ENCODE measurements at regions not wholly inside any gene's neighbourhood (a gene's known extent, or its start where the extent isn't known, plus 50 kb on each side); places are given as distances from the start of the nearest gene placed in this dataset.
"Not testable (repeated sequence)": the region's sequence is repeated elsewhere in the genome, so short reads cannot be mapped to it uniquely, and the experiment has no call there.

DNA sequence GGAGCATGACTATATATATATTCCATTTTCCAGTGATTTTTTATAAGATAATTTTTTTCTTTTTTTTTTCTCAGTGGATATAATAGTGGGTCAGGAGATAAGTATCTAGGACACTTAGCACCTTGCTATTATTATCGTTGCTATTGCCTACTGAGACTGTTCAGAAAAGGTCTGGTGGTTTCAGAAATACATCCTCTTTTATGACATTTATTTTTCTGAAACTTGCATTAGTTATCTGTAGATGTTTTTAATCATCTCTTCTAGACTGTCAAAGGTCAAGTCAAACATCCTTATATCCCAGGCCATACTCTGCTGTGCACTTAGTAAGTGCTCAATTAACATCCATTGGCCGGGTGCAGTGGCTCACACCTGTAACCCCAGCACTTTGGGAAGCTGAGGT lies 72.9 kb upstream of the MED14 start:
- H3K27ac ChIP-seq, result no peak overlapping the region
- no peaks in the 10 kb centered on the region for H3K27me3 ChIP-seq
- H3K36me3 ChIP-seq, result no peaks in the 10 kb centered on the region
- H3K4me1 ChIP-seq (ENCODE audit: low read depth), result no peaks in the 10 kb centered on the region
- no peak overlapping the region for H3K4me3 ChIP-seq
- H3K9me3 ChIP-seq (ENCODE audit: low read depth), result no peaks in the 10 kb centered on the region
- TF ChIP-seq, protein P1, sequence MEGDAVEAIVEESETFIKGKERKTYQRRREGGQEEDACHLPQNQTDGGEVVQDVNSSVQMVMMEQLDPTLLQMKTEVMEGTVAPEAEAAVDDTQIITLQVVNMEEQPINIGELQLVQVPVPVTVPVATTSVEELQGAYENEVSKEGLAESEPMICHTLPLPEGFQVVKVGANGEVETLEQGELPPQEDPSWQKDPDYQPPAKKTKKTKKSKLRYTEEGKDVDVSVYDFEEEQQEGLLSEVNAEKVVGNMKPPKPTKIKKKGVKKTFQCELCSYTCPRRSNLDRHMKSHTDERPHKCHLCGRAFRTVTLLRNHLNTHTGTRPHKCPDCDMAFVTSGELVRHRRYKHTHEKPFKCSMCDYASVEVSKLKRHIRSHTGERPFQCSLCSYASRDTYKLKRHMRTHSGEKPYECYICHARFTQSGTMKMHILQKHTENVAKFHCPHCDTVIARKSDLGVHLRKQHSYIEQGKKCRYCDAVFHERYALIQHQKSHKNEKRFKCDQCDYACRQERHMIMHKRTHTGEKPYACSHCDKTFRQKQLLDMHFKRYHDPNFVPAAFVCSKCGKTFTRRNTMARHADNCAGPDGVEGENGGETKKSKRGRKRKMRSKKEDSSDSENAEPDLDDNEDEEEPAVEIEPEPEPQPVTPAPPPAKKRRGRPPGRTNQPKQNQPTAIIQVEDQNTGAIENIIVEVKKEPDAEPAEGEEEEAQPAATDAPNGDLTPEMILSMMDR (IDR thresholded peaks at IDR 0.05; ENCODE audit: low read depth, low read length), result no peak
- DNase-seq (ENCODE audit: low read depth in 1 of 2, low spot score in 1 of 2), result no peak

DNA sequence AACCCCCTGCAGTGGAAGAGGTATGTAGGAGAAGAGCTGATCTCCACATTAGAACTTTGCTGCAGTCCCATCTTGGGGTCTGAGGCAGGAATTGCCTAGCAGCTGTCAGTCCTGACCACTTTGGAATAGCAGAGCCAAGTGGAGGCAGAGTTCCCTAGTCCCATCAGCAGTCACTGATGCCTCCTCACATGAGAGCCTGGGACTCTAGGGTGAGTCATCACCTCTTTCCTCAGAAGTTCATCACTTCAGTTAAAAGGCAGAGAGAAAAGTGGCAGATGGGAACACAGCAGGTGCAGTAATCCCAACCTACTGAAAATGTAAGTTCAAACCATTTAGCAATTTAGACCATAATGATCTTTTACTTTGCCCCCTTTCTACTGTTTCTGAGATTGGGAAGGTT lies 73.9 kb upstream of the MED14 start:
- Histone ChIP-seq H3K36me3 (no peaks in the 10 kb centered on the region), H3K27me3 (no peaks in the 10 kb centered on the region), H3K4me1 (ENCODE audit: low read depth) (no peaks in the 10 kb centered on the region), H3K27ac (no peak overlapping the region), H3K4me3 (no peak overlapping the region), H3K9me3 (ENCODE audit: low read depth) (no peaks in the 10 kb centered on the region)
- TF ChIP-seq, protein P1 (IDR thresholded peaks at IDR 0.05; ENCODE audit: low read depth, low read length), result no peak
- no peak for DNase-seq (ENCODE audit: low read depth in 1 of 2, low spot score in 1 of 2)

DNA sequence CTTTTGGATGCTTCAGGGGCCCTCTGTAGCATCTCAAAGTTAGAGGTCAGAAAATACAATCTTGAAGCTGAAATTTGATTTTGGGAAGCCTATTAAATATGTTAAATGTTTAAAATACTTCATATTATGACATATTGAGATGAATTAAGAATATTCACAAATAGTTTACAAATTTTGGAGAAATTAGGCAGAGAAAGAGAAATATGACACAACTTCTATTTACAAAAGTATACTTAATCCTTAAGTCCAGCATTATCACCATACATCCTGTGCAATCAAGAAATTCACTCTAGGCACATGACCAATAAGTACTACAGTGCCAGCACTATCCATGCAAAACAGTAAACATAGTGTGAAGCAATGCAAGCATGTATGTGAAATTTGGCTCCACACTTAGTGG lies 79.7 kb upstream of the MED14 start:
- H3K36me3 ChIP-seq; H3K27ac ChIP-seq; H3K4me1 ChIP-seq (ENCODE audit: low read depth); DNase-seq (ENCODE audit: low read depth in 1 of 2, low spot score in 1 of 2); H3K4me3 ChIP-seq; H3K27me3 ChIP-seq; H3K9me3 ChIP-seq (ENCODE audit: low read depth): not testable (repeated sequence)

DNA sequence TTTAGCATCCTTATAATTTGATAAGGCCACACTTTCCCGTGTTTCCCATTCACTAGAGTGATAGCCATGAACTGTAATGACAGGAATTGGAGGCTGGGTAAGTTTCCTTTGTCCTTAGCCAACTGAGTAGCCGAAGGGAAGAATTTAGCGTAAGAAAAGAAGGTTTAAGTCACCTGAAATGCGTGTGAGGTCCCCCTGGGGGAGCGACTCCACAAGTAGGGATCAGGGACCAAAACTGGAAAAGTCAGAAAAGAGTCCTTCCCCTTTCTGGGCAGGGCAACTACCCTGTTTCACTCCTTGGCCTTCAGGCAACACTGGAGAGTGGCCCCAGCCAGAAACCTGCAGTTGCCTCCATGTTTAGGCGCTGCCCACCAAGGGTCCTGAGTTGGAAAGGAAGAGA lies 81.6 kb upstream of the MED14 start:
- Histone ChIP-seq H3K36me3 (no peaks in the 10 kb centered on the region), H3K9me3 (ENCODE audit: low read depth) (no peaks in the 10 kb centered on the region), H3K4me1 (ENCODE audit: low read depth) (no peaks in the 10 kb centered on the region), H3K27me3 (no peaks in the 10 kb centered on the region), H3K27ac (no peak overlapping the region), H3K4me3 (no peak overlapping the region)
- TF ChIP-seq, protein P1 (IDR thresholded peaks at IDR 0.05; ENCODE audit: low read depth, low read length), result no peak
- no peak for DNase-seq (ENCODE audit: low read depth in 1 of 2, low spot score in 1 of 2)

DNA sequence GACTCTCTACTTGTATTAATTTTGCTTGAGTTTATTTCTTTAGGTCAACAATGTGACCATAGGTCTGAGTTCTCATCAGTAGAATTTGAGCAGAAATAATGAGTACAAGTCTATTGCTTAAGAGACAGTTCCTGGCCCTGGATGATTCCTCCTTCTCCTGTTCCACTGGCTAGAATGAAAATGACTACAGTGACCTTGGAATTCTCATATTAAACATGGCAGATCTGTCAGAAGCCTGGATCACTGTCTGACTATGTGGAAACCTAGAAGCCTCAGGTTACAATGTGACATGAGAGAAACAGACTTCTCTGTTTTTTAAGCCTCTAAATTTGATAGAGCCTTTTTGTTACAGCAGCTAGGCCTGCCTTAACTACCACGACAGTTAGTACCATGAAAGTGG lies 82.9 kb upstream of the MED14 start:
- H3K4me1 ChIP-seq (ENCODE audit: low read depth), result no peaks in the 10 kb centered on the region
- TF ChIP-seq, protein P1 (IDR thresholded peaks at IDR 0.05; ENCODE audit: low read depth, low read length), result no peak
- DNase-seq (ENCODE audit: low read depth in 1 of 2, low spot score in 1 of 2), result no peak
- H3K27ac ChIP-seq, result no peak overlapping the region
- H3K36me3 ChIP-seq, result no peaks in the 10 kb centered on the region
- H3K27me3 ChIP-seq, result no peaks in the 10 kb centered on the region
- no peak overlapping the region for H3K4me3 ChIP-seq
- no peaks in the 10 kb centered on the region for H3K9me3 ChIP-seq (ENCODE audit: low read depth)

DNA sequence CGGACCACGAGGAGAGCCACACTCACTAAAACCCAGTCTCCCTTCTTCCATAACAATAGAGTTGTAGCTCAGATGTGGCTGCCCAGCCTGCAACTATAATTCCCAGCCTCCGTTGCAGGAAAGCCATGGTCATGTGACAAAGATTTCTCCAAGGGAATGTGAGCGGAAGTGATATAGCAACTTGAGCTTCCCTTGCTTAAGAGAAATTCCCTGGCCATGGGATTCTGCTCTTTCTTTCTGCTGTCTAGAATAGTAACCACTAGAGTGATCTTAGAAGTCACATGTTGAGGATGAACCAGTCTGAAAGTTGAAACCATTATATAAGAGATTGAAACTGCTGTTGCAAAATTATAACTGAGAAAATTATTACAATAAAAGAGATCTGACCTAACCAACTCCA lies 86.4 kb upstream of the MED14 start:
- Histone ChIP-seq H3K4me1 (ENCODE audit: low read depth) (no peaks in the 10 kb centered on the region), H3K4me3 (no peak overlapping the region), H3K27me3 (no peaks in the 10 kb centered on the region), H3K36me3 (no peaks in the 10 kb centered on the region), H3K27ac (no peak overlapping the region), H3K9me3 (ENCODE audit: low read depth) (no peaks in the 10 kb centered on the region)
- peak in 1 of 2 donors; percentile 9 for DNase-seq (ENCODE audit: low read depth in 1 of 2, low spot score in 1 of 2)
- TF ChIP-seq, protein P1 (IDR thresholded peaks at IDR 0.05; ENCODE audit: low read depth, low read length), result no peak

Measured in cardiac muscle cell (in vitro differentiated cells and primary cell).